IPS DF 4.7 (cell line): ENCODE measurements at regions not wholly inside any gene's neighbourhood (a gene's known extent, or its start where the extent isn't known, plus 50 kb on each side); places are given as distances from the start of the nearest gene placed in this dataset.

ENCODE experiments used
- DNase-seq: peaks from one replicate; pipeline ENCODE4 v3.0.0-alpha.2; 2013; ENCODE audit warnings: low spot score; ENCODE audit errors: extremely low read depth

DNA sequence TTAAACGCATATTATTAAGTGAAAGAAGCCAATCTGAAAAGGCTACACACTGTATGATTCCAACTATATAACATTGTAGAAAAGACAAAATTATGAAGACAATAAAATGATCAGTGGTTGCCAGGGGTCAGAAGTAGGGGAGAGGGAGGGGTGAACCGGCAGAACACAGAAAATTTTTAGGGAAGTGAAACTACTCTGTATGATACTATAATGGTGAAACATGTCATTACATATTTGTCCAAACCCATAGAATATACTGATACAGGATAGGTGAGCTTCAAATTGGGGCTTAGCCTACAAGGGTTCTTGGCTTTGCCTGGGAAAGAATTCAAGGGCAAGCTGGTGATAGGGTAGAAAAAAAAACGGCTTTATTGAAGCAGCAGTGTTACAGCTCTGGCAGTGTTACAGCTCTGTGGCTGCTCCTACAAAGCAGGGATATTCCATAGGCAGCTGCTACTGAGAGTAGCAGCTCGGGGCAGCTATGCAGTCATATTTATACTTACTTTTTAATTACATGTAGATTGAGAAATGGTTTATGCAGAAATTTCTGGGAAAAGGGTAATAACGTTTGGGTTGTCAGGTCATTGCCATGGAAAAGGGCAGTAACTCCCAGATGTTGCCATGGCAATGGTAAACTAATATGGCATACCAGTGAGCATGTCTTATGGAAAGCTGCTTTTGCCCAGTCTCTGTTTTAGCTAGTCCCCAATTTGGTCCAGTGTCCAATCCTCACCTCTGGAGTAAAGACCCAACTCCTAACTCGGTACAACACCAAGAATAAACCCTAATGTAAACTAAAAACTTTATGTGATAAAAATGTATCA is 125.1 kb upstream of the SLC25A36 start:
- DNase-seq = no peak

DNA sequence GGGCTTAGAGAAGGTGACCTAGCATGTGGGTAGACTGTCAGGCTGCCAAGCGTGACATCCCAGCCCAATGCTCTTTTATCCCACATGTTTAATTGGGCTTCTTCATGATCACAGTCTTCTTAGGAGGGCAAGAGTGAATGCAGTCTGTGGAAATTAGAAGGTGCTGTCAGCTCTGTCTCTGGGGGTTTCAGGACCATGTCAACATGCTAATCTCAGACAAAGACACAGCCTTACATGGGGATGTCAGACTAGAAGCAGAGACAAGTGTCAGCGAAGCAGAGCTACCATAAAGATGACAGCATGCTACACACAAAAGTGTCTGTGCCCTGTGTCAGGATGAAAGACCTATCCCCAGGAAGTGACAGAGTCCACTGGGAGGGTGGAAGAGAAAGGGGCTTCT is 120.1 kb upstream of the SLC25A36 start:
- DNase-seq = no peak

DNA sequence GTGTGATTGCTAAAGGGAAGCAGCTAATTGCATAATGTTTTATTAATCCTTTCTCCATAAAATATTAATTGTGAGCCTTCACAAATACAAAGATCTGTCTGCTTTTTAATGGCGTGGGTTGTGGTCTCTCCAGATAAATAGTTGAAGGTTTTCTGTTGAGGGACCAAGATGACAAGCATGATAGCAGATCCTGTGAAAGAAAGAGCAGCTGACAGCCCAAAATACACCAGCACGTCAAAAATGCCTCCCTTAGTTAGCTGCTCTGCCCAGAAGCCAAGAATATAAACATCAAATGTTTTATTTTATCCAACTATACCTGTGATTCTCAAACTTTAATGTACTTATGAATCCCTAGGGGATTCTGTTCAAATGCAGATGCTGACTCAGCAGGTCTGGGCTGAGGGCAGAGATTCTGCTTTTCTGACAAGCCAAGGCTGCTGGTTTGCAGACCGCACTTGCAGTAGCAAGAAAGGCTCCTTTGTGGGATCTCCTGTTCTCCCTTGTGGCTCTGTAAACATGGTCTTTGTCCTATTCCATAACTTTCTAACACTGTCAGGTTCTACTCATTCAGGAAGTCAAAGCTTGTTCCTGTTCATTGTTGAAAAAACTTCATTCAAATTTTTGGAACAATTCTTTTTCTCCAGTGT is 119.1 kb upstream of the SLC25A36 start:
- DNase-seq = no peak

DNA sequence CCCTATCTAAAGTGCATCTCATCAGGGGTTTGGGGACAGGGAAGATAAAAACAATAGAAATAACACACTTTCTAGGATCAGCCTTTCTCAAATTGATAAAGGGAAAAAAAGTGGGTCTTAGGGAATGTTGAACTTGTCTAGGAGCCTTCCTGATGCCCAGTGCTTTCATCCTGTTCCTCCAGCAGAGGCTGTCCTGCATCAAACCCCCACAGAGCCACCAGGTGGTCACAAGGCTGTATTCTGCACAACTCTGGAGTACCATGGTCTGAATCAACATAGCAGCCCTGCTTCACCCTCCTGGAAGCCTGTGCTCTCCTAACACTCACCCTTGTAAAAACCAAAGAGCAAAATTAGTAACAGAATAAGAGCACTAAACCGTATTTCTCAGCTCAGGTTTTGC is 118.5 kb upstream of the SLC25A36 start:
- DNase-seq = no peak

DNA sequence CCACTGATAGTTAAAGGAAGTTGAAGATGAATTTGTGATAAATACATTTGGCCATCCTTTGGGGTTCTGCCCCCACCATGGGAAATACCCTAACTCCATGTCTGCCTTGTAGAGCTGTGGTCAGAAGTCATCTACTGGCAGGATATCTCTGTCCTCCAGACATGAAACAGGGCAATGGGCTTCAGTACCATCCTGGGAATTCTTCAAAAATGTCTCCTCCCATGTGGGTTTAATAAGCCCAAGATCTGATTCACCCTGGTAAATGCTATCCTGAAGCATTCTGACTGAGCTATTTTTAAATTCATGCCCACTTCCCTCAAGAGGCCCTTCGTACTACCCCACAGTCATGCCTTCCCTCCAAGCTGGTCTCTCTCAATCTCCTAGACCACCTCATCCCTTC is 113.7 kb upstream of the SLC25A36 start:
- DNase-seq = no peak

DNA sequence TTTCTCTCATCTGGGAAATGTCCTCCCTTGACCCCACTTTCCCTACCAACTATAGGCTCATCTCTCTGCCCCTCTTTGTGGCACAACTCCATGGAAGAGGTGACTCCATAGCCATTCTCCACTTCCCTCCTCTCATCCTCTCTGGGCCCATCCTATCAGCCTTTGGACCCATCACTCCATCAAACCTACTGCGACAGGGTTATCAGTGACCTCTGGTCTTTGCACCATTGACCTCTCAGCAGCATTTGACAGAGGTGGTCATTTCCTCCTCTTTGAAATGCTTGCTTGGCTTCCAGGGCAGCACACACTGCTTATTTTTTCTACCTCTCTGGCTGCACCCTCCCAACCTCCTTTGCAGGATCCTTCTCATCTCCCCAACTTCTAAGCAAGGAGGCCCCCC is 113.1 kb upstream of the SLC25A36 start:
- DNase-seq = no peak

DNA sequence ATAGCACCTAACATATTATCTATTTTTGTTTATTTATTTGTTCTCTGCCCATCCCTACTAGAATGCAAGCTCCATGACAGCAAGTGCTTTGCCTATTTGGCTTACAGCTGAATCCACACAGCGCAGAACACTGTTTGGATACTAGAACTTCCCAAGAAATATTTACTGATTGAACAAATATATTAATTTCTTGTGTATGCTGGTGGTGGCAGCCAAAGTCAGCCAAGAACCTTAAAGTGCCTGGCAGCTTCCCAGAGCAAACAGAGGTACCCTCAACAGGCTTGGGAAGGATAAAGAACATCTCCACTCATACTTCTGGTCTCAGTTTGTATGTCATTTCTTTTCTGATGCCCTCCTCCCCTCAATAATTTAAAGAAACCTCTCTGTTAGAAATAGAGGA is 111.8 kb upstream of the SLC25A36 start:
- no peak for DNase-seq

DNA sequence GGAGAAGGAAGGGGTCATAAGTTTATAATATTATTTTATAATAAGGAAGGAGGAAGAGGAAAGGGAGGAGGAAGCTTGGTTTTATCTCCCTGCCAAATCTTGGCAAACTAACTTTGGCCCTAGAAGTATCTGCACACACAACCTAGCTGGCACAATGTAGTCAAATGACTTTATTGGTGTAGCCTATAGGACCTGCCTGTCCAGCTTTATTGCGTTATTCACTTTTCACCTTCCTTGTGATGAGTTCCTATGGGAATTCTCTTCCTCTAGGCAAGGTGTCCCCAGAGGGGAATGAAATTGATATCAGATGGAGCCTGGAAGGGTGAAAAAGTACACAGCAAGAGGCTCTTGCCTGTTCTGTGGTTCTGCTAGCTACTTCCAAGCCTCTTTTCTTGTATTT is 111.2 kb upstream of the SLC25A36 start:
- no peak for DNase-seq

DNA sequence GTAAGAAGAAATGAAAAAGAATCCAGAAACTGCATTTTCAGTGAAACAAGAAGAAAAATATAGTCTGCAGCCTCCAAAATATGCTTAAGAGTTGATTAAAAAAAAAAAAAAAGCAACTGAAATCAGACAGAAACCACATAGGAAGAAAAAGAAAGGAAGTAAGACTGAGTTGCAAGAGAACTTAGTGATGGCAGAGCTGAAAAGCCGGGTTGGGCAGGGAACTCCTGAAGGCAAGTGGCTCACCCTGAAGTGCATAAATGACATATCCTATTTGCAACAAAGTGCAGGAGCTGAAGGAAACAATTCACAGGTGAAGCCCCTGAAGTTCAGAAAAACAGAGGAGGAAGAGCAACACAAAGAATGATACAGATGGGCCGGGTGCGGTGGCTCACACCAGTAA is 108.8 kb upstream of the SLC25A36 start:
- no peak for DNase-seq

DNA sequence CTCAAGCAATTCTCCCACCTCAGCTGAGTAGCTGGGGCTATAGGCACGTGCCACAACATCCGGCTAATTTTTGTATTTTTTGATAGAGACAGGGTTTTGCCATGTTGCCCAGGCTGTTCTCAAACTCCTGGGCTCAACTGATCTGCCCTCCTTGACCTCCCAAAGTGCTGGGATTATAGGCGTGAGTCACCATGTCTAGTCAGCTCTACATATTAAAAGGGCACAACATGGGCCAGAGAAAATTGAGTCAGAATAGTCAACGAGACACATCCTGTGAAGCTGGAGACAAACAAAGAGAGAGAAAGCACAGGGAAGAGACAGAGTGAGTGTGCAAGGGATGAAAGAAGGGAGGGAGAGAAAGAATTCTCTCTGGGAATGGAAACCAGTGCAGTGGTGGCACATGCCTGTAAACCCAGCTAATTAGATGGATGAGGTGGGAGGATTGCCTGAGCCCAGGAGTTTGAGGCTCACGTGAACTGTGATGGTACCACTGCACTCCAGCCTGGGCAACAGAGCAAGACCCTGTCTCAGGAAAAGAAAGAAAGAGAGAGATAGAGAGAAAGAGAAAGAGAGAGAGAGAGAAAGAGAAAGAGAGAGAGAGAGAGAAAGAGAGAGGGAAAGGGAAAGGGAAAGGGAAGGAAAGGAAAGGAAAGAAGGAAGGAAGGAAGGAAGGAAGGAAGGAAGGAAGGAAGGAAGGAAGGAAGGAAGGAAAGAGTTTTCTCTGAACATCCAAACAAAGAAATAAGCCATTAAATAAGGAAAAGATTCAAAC is 107.2 kb upstream of the SLC25A36 start:
- DNase-seq = no peak

DNA sequence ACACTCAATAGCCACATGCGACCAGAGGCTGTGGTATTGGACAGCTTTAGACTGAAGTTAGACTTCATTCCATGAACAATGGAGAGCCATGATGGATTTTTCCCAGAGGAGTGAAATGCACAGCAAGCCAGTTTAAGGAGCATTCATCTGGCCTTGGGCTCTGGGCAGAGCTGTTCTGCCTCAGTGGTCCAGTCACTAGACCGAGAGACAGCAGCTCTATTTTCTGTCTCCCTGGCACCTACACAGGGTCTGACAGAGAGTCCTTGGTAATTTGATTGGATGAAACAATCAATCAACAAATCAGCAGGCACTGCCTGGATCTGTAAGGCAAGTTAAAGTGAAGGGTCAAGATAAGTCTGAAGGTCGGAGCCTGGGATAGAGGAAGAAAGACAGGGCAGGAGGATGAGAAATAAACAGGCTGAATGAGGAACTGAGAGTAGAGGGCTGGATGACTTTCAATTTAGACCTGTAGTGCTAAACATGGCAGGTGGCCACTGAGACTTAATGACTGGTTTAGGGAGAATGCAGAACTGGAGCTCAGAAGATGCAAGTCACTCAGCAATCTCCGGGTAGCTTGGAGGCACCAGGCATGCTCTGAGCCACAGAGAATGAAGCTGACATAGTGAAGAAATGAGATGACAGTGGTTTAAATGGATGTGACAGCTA is 98.5 kb upstream of the SLC25A36 start:
- DNase-seq = no peak

DNA sequence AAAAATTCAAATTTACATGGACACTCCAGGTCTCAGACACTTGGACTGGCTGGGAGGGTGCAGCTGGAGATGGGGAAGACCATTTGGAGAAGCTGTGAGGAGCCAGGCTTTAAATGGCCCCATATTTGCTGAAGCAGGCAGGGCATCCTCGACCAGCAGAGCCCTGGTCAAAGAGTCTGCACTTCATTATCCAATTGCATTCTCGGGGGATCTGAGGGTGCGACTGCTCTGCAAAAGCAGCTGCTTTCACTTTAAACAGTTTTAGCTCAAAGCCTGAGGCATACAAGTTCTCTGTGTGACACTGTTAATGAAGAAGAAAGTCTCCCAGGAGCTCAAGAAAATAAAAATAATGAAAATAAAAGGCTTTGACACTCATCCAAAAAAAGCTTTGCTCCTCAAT is 98.0 kb upstream of the SLC25A36 start:
- no peak for DNase-seq

DNA sequence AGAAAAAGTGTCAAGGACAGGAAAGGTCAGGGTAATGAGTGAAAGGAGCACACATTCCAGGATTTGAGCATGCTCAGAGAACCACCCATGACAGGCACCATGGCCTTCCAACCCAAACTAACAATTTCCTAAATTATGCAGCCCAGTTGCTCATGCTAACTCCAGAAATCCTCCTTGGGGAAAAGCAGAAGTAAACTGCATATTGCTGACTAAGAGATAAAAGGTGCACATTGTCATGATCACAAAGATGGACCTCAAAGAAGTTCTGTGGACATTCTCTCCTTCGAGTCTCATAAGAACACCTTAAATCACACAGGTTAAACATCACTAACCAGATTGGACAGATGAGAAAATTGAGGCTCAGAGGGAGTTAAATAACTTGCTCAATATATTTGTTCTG is 97.6 kb upstream of the SLC25A36 start:
- no peak for DNase-seq

DNA sequence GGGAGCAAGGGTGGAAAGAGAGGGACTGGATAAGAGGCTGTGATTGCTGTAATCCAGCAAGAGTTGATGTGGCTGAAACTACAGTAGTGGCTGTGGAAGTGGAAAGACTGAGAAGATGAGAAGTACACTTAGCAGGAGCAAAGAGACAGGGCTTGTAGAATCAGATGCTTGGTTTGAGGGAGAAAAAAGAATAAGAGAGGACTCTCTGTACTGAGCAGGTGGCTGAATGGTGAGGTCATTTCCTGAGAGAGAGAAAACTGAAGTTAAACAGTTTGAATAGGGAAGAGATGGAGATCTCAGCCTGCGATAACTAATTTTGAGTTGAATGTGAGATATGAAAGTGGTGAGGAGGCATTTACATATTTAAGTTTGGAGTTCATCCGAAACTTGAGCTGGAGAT is 95.8 kb upstream of the SLC25A36 start:
- DNase-seq = no peak

DNA sequence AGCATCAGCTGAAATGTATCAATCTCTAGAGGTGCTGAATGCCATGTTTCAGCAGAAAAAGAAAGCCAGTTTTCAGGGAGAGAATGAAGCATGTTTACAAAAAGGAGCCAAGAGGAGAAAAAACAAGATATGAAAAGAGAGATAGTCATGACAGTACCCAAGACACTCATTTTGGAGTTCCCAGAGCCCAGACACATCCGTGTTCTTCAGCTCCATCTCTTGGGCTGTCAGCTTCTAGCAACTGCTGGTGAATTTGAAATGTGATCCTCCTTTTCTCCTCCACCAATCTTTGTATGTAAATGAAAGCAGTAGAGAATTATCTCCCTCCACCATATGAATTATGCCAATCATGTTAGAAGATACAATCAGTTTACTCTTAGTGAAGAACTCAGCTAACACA is 93.0 kb upstream of the SLC25A36 start:
- no peak for DNase-seq

DNA sequence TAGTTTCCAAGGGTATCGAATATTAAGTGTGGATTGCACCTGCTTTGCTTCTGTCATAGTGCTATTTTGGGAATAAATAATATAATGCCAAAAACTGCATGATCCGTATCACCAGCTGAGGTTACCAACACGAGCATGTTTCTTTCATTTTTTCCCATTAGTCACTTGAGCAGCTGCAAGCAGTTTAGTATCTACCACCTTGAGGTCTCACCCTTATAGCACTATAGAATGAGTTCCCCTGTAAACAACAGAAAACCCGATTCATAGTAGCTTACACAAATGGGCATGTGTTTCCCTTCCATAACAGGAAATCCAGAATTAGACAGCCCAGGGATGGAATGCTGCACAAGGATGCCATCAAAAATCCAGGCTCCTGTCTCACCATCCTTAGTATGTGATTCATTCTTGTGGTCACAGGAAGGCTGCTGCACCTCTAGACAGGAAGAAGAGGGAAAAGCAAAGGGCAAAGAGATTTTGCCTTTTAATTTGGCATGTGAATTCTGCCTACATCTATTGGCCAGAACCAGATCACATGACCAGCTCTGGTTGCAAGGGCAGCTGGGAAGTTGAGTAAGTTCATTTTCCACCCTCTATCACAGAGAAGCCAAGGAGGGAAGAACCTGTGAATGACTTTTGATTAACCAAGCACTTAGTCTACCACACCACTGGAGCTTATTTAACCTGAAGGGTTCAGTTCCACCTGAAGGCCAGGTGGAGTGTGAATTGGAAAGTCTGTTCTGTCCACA is 91.3 kb upstream of the SLC25A36 start:
- no peak for DNase-seq

DNA sequence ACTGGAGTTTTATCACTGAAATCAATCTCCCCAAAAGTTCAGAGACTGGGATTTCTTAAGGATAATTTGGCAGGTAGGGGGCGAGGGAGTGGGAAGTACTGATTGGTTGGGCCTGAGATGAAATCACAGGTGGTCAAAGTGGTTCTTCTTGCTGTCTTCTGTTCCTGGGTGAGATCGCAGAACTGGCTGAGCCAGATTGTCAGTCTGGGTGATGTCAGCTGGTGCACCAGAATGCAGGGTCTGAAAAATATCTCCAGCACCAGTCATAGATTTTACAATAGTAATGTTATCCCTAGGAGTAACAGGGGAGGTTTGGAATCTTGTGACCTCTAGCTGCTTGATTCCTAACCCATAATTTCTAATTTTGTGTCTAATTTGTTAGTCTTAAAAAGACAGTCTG is 86.7 kb upstream of the SLC25A36 start:
- DNase-seq = no peak

DNA sequence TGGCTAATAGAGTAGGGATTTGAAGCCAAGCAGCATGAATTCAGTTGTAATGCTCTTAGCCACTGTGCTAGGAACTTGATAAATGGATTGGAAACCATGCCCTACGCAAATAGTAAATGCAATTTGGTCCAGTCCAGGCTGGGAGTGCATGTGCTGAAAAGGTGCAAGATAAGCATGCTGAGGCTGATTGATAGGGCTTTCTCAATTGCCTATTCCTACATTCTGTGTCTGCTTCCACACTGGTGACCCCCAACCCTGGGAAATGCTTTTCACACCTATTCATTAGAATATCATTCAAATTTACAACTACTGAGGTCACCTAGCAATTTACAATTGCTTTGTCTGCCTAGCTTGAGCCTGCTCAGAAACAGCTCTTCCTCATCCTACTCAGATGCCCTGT is 84.7 kb upstream of the SLC25A36 start:
- DNase-seq = no peak

DNA sequence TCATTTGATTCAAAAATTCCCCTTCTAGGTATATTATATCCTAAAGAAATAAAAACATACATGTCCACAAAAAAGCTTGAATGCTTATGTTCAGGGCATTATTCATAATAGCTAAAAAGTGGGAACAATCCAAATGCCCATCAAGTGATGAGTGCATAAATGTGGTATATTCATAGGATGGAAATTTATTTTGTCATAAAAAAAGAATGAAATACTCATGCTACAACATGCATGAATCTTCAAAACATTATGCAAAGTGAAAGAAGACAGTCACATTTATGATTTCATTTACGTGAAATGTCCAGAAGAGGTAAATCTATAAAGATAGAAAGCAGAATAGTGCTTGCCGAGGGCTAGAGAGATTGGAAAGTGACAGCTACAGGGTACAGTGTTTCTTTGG is 83.6 kb upstream of the SLC25A36 start:
- no peak for DNase-seq

DNA sequence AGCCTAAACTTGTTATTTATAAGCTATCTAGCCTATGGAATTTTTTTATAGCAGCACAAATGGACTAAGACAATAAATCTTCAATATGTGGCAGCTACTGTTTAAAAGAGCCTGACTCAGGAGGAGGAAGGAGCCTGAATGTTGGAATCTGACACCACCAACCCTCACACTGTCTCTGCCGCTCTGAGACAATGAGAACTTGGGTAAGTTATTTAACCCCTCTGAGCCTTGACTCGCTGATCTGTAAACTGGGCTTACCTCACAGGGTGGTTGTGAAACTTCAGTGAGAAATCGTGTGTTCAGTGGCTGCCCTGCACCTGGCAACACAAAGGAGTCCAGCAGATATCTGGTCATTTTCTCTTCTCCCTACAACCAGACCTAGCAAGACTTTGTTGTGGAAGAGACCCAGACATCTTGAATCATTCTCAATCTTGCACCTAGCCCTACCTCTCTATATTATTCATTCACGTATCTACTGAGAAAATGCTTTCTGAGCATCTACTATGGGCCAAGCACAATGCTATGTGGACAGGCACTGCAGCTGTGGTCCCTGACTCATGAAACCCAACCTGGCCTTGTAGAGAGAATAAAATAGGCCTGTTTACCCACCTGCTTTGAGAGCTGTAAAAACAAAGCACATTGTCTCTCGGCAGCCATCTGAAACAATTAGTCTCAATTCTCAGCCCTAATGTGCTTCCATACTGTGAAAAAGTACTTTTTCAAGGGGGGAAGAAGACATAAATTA is 81.9 kb upstream of the SLC25A36 start:
- DNase-seq = no peak
